CD4-positive, alpha-beta T cell treated with Interleukin-4 for 4 hours (primary cell): ENCODE measurements at regions not wholly inside any gene's neighbourhood (a gene's known extent, or its start where the extent isn't known, plus 50 kb on each side); places are given as distances from the start of the nearest gene placed in this dataset.

Experiments used
- DNase-seq: peaks from one replicate; pipeline ENCODE4 v3.0.0-alpha.2; 2020

DNA sequence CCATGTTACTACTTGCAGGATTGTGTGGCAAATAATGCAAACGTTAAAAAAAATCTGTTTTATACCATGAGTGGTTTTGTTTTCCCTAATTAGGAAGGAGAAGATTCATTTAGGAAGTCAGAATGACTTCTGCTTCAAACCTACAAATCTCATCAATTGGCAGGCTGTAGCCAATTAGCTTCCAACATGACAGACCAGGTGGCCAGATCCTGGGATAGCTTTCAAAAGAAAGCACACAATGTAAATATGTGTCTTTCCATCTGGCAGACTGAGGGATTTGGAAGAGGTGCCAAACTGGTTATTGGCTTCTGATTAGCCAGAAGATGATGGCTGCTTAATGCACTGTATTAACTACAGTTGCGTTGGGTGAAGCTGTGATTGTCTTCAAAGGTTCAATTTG is 432.8 kb downstream of the ANKRD50 start:
- DNase-seq, result no peak

- DNase-seq, result no peak
Measured at GRCh38 chr4:124282301-124282898, 430.1 kb downstream of the ANKRD50 start.

- DNase-seq, result no peak
Measured at GRCh38 chr4:124288706-124289486, 423.6 kb downstream of the ANKRD50 start.

GRCh38 chr4:124290678-124291077 is 421.9 kb downstream of the ANKRD50 start:
- no peak for DNase-seq

DNA sequence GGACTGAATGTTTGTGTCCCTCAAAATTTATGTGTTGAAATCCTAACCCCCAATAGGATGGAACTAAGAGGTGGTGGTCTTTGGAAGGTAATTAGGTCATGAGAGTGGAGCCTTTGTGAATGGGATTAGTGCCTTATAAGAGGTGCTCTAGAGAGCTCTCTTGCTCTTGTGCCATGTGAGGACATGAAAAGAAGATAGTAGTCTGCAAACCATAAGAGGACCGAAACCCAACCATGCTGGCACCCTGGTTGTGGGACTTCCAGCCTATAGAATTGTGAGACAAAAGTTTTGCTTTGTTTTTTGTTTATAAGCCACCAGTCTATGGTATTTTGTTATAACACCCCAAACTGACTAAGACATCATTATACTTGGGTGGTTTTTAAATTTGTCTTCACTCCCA is 417.1 kb downstream of the ANKRD50 start:
- DNase-seq, result no peak

- no peak for DNase-seq
Measured at GRCh38 chr4:124304941-124305340, 407.6 kb downstream of the ANKRD50 start.

DNA sequence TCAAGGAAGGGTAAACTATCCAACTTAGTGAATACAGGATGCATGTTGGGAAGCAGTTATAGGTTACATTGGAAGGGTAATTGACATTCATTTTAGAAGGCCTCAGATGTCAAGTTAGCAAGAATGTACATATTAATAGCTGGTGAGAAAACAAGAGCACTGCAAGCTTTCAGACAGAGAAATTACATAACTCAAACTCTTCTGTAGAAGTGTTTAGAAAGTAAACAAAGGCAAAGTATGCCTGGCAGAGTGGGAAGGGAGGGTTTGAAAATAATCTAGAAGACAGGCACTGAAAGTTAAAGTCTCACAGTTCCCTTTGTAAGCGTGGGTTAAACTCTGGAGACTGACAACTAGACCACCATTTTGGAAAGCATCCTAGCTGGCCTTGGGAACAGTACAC is 406.2 kb downstream of the ANKRD50 start:
- no peak for DNase-seq

DNA sequence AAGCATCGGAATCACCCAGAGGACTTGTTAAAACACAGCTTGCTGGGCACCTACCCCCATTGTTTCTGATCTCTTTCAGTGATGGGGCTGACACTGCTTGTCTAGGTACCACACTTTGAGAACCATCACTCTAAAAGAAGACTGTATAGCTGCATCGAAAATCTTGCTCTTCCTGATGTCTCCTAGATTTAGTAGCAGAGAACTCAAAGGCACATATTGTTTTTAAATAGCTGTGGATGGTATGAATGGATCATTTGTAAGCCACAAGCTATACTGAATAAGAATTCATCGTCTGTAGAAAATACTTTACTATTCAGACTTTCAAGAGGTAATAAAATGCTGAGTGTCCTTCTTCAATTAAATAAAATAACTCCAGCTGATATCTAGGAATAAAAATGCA is 405.4 kb downstream of the ANKRD50 start:
- DNase-seq, result no peak

GRCh38 chr4:124318292-124318691 is 394.2 kb downstream of the ANKRD50 start:
- DNase-seq, result no peak

DNA sequence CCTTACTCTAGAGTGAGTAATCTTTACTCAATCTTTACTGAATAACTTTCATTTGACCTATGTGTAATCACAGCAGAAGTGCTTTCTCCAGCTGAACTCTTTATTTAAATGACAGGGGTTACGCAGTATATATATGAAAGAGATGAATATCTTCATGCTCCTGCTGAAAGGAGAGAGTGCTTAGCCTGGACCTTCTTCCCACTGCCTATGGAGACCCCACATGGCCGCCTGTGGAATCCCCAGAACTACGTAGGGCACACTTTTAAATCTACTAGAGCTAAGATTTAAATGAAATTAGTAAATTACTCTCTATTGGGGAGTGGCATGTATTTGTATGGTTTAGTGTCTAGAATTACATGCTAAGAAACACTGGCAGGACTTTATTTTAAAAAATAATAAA is 391.2 kb downstream of the ANKRD50 start:
- DNase-seq, result no peak

- peak; percentile 39 for DNase-seq
Measured at GRCh38 chr4:124322234-124323065, 390.1 kb downstream of the ANKRD50 start.

DNA sequence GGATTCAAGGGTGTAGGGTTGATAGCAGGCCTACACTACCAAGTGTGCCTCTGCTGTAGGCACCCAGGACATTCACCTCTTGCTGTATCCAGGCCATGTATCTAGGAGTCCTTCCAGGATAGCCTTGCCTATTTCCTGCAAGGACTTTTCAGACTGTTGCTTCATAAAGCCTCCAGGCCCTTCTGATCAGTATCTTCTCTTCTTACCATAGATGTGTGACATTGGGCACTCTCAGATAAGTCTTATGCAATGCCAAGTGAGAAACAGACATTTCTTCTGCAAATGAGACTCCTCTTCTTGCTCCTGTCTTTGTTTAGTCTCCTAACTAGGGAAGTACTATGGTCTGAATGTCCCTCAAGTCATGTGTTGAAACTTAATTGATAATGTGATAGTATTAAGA is 386.8 kb downstream of the ANKRD50 start:
- no peak for DNase-seq

- DNase-seq, result no peak
Measured at GRCh38 chr4:124329134-124329533, 383.4 kb downstream of the ANKRD50 start.

DNA sequence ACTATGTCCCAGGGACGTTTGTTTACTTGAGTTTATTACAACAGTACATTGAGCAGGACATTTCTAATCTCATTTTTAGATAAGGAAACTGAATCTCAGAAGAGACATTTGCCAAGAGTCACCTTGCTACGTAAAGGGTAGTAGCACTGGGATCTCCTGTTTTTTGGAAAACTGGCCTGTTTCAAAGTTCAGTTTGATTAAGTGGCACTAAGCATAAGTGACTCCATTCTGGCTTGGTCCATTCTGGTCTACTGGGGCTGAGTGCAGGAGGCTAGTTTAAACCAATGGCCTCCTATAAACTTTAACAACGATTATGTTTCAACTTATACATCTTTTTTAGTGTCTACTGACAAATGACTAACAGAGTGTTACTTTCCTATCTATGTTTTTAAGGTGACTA is 382.5 kb downstream of the ANKRD50 start:
- DNase-seq, result no peak

- no peak for DNase-seq
Measured at GRCh38 chr4:124331781-124332180, 380.8 kb downstream of the ANKRD50 start.

DNA sequence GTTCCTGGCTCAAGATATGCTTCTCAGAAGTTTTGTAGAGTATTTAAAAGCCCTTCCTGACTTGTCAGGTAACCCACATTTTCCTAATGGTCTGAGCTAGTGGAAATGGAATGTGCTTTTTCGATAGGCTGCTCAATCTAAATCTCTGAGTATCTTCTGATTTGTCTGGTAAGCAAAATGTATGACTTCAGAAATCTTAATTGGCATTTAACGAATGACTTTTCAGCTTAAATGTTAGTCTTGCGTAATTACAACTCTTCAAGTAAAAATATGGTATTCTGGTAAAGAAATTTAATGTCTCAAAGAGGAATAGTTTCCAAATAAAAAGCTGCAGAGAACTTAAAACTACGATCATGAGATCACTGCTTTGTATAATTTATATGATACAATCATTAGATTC is 379.1 kb downstream of the ANKRD50 start:
- no peak for DNase-seq

DNA sequence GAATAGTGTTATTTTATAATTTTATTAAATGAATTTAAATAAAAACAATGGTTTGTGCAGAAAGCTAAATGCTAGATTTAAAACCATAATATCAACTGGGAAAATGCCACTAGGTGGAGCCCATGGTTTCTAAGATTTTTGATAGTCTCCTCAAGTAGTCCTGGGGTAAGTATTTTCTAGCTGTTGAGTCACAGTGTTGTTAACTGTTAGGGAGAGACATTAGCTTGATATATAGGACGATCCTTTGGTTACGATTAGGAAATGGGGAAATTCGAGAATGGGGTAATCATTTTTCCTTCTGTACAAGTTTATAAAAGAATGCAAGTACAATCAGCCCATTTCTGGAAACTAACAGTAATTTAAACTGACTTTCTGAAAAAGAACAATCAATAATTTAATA is 378.4 kb downstream of the ANKRD50 start:
- DNase-seq, result no peak

GRCh38 chr4:124337874-124338273 is 374.7 kb downstream of the ANKRD50 start:
- no peak for DNase-seq

GRCh38 chr4:124343661-124344171 is 368.8 kb downstream of the ANKRD50 start:
- DNase-seq, result no peak

GRCh38 chr4:124372916-124373315 is 339.6 kb downstream of the ANKRD50 start:
- DNase-seq, result no peak

DNA sequence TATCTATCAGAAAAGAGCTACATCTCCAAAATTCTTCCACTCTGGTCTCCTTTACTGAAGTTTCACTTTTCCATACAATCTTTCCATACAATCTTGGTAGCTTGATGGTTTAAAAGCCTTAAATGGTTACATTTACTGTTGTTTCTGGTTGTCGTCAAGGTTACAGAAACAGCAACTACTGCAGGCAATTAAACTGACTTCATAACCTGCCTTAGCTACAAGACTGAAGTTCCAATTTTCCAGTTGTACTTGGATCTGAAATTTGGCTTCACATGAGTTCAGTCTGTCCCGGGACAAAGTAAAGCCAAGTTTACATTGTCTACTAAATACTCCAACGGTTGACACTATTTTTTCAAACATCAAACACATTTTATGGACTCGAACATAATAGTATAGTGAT is 326.4 kb downstream of the ANKRD50 start:
- DNase-seq, result no peak

- no peak for DNase-seq
Measured at GRCh38 chr4:124386648-124387047, 325.9 kb downstream of the ANKRD50 start.

GRCh38 chr4:124389591-124389990 is 322.9 kb downstream of the ANKRD50 start:
- DNase-seq, result no peak

DNA sequence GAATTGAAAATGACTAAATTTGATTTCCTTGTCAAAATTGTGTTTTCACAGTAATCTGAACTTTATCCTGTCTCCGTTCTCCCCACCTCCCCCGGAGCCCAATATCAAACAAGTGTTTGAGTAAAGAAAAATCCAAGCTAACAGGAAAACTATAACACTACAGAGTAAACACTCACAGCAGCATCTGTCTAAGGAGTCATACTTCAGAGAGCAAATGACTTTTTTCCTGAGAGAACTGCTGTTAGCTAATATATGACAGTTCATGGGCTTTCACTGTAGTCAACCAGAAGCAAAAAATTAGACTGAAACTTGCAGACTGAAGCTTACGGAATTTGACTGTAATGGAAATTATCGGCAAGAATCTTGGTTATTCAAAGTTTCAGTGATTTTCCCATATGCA is 321.7 kb downstream of the ANKRD50 start:
- DNase-seq, result no peak
